Stimulated activated naive CD4-positive, alpha-beta T cell treated with Interleukin-2 at 50 U/mL for 16 hours (primary cell): ENCODE measurements at regions not wholly inside any gene's neighbourhood (a gene's known extent, or its start where the extent isn't known, plus 50 kb on each side); places are given as distances from the start of the nearest gene placed in this dataset.
"Not testable (repeated sequence)": the region's sequence is repeated elsewhere in the genome, so short reads cannot be mapped to it uniquely, and the experiment has no call there.

Experiments used
- DNase-seq: peaks from one replicate; lab custom pipeline; 2025; lab: John Stamatoyannopoulos, UW

DNA sequence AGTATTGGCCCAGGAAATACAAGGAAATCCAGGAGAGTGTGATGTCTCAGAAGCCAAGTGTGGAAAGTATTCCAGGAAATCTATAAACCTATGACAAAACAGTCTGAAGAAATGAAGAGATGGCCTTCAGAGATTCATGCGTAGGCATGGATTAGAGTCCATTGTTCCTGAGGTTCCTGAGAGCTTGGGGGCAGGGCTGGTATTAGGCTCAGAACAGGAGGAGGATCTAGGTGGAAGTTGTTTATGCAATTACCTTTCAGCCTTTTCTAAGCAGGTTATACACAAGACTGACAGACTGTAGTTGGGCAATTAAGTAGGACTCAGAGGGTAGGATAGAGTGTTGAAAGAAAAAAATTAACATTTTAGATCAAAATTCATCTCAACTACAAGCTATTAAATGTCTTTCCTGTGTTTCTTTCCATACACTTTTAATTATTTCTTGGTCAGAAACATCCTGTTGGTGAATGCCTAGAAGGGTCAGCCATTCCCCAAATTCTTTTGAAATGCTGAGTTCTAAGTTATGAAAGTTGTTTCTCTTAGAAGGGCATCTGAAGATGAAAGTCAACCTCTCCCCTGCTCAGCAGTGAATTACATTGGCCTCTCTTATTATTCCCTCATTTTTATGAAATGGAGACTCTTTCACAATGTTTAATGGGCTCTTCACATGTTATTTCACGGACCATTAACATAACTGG is 201.2 kb upstream of the MYLIP start:
- DNase-seq: no peak

DNA sequence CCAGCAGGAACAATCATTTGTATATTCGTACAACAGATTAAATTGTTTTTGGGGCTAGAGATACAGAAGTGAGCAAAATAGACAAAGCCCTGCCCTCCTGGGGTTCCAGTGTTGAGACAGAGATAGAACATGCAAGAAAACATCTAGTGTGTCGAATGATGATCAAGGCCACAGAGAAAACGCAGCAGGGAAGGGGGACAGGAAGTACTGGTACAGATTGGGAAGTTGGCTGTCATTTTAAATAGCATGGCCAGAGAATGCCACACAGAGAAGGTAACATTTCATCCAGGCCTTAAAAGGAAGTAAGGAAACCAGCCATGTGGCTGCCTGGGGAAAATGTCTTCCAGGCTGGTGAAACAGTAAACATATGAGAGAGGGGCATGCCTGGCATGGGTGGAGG is 202.6 kb upstream of the MYLIP start:
- DNase-seq: no peak

DNA sequence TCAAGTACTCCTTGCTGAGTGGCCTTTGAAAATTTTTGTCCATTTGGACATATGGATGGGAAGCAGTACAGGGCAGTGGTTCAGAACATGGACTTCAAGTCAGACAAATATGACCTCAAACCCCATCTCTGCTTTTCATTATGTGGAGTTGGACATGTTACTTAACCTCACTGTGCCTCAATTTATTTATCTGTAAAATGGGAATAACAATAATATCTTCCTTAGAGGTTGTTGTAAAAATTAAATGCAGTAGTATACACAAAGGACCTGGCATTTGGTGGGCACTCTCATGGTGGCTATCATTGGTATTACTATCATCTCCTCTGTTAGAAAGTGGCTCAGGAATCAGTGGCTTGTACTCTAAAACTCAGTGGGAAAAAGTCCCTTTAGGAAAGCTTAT is 204.0 kb upstream of the MYLIP start:
- DNase-seq: no peak

GRCh38 chr6:15922510-15923250 is 206.2 kb upstream of the MYLIP start:
- DNase-seq: no peak

DNA sequence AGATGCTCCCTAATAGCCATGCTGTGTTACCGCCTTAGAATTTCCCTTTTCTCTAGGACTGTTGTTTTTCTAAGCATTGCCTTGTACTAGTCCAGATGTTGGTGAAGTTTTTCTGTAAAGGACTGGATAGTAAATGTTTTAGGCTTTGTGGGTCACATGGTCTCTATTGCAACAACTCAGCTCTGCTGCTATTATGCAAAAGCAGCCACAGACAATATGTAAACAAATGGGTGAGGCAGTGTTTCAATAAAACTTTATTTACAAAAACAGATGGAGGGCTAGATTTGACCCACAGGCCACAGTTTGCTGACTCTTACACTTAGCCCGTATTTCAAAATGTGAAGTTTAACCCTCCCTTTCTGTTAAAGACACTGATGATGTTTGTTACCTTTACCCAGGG is 207.6 kb upstream of the MYLIP start:
- no peak for DNase-seq

GRCh38 chr6:15916581-15916980 is 212.3 kb upstream of the MYLIP start:
- DNase-seq: no peak

GRCh38 chr6:15915508-15916178 is 213.2 kb upstream of the MYLIP start:
- DNase-seq: no peak

GRCh38 chr6:15914553-15914952 is 214.3 kb upstream of the MYLIP start:
- no peak for DNase-seq

GRCh38 chr6:15913573-15913972 is 215.3 kb upstream of the MYLIP start:
- no peak for DNase-seq

GRCh38 chr6:15912505-15913400 is 216.1 kb upstream of the MYLIP start:
- DNase-seq: no peak

- peak; percentile 3 for DNase-seq
Measured at GRCh38 chr6:15911753-15912504, 217.0 kb upstream of the MYLIP start.

- no peak for DNase-seq
Measured at GRCh38 chr6:15909290-15910070, 219.4 kb upstream of the MYLIP start.

GRCh38 chr6:15908871-15909270 is 220.0 kb upstream of the MYLIP start:
- DNase-seq: no peak

DNA sequence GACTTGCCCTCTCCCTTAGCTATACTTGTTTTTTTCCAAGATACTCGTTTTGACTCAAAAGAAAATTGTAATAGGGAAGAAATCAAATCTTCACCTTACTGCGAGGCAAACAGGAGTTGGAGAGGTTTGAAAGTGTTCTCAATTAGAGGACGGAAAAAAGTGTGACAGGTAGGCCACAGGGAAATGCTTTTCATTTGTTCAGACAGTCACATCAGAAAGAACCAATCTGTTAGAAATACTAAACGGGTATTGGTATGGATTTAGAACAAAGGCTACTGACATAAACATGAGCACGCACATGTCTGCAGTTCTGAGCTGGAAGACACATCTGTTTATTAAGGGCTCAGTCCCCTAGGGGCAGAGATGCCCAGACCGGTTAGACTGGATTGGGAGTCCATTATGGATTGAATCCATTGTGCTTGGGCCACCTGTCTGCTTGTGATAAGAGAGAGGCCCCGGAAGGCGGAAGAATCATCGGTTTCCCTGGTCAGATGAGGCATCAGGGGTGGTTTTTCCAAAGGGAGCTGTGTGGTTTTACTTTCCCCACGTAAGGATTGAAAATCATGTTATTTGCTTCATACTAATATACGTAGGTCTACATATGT is 220.9 kb upstream of the MYLIP start:
- no peak for DNase-seq

DNA sequence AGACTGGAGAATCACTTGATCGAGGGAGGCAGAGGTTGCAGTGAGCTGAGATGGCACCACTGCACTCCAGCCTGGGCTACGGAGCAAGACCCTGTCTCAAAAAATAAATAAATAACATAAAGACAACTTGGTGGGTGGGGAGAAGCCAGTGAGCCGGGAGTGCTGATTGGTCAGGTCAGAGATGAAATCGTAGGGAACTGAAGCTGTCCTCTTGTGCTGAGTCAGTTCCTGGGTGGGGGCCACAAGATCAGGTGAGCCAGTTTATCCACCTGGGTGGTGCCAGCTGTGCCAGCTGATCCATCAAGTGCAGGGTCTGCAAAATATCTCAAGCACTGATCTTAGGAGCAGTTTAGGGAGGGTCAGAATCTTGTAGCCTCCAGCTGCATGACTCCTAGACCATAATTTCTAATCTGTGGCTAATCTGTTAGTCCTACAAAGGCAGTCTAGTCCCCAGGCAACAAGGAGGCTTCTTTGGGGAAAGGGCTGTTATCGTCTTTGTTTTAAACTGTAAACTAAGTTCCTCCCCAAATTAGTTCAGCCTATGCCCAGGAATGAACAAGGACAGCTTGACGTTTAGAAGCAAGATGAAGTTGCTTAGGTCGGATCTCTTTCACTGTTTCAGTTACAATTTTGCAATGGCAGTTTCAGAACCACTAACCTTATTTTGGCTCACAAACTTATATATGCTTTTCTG is 221.5 kb upstream of the MYLIP start:
- DNase-seq: not testable (repeated sequence)

DNA sequence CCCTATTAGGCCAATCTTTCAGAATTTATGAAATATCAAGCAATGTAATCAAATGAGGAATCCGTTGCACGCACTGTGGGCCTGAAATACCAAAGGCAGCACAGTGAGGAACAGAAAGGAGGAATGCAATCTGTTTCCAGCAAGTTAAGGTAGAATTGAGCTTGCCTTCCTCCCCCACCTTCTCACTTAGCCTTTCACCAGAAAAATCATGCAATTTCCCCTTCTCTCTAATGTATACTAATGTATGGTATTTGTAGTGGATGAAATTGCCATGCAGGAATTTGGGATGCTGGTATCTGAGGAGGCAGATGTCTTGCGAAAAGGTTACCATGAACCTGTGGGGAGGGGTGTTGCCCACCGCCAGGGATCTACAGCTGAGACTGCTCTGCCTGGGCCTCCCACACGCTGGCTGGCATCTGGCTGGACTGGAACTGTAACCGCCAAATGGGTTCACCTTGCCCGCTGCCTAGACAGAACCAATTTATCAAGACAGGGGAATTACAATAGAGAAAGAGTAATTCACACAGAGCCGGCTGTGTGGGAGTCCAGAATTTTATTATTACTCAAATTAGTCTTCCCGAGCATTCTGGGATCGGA is 222.4 kb upstream of the MYLIP start:
- DNase-seq: no peak

GRCh38 chr6:15905488-15906419 is 223.1 kb upstream of the MYLIP start:
- DNase-seq: no peak
